Lung (tissue), 11 donors: ENCODE measurements at regions not wholly inside any gene's neighbourhood (a gene's known extent, or its start where the extent isn't known, plus 50 kb on each side); places are given as distances from the start of the nearest gene placed in this dataset.

Experiments
- ATAC-seq: fragments of 200-7000 bp; cut with Tn5 transposase; one replicate; pipeline ENCODE4 v1.9.1; 2020; ENCODE audit warnings: moderate number of reproducible peaks; ENCODE audit not compliant: insufficient read depth, low FRiP score
- DNase-seq, 3 donors: peaks; one replicate each; pipeline ENCODE4 v3.0.0-alpha.2; 2013 to 2017
- H3K27ac ChIP-seq, 2 donors: one replicate each; pipeline ENCODE4 v1.5.1; 2013; ENCODE audit warnings: mild to moderate bottlenecking in 2 of 2, moderate library complexity in 2 of 2, control low read depth in 1 of 2, inconsistent platforms in 1 of 2, low read depth in 1 of 2, low read length in 1 of 2
- H3K27me3 ChIP-seq, 3 donors: one replicate each; pipeline ENCODE4 v1.5.1; 2013; ENCODE audit warnings: low read length in 2 of 3; ENCODE audit not compliant: control insufficient read depth in 3 of 3, insufficient read depth in 3 of 3
- H3K36me3 ChIP-seq, 4 donors: one replicate each; pipeline ENCODE4 v1.5.1; 2013; ENCODE audit warnings: low read length in 4 of 4, mild to moderate bottlenecking in 1 of 4, moderate library complexity in 1 of 4; ENCODE audit not compliant: control insufficient read depth in 4 of 4, insufficient read depth in 4 of 4
- H3K4me1 ChIP-seq, 5 donors: one replicate each; pipeline ENCODE4 v1.5.1; 2013; ENCODE audit warnings: low read length in 5 of 5, mild to moderate bottlenecking in 2 of 5, moderate library complexity in 1 of 5; ENCODE audit not compliant: control insufficient read depth in 5 of 5, insufficient read depth in 5 of 5
- H3K4me3 ChIP-seq: one replicate; pipeline ENCODE4 v1.5.1; 2013; ENCODE audit warnings: mild to moderate bottlenecking, control low read depth, moderate library complexity
- H3K9ac ChIP-seq, 2 donors: one replicate each; pipeline ENCODE4 v1.5.1; 2013; ENCODE audit warnings: low read length in 2 of 2, control low read depth in 1 of 2; ENCODE audit not compliant: insufficient read depth in 1 of 2
- H3K9me3 ChIP-seq, 4 donors: one replicate each; pipeline ENCODE4 v1.5.1; 2013; ENCODE audit warnings: low read length in 3 of 4, mild to moderate bottlenecking in 1 of 4, moderate library complexity in 1 of 4; ENCODE audit not compliant: control insufficient read depth in 4 of 4, insufficient read depth in 3 of 4
- WGBS, 2 donors: extraction: QIAGEN DNeasy Blood & Tissue Kit; methylation state at CpG; one replicate each; pipeline ENCODE4 v1.1.7; 2013; 5-methylcytosine and 5-hydroxymethylcytosine counted together
- TF ChIP-seq, protein P1 (sequence below): IDR thresholded peaks from 2 replicates; pipeline ENCODE4 v1.5.1; 2012; ENCODE audit warnings: mild to moderate bottlenecking; ENCODE audit errors: control extremely low read depth, extremely low read depth
- donor health status: control.
- donor health status: control.
- donor health status: Bipolar disorder and iron deficiency.
- donor health status: healthy.
- donor health status: DM: yes; HTN: yes; CAD: no.

DNA sequence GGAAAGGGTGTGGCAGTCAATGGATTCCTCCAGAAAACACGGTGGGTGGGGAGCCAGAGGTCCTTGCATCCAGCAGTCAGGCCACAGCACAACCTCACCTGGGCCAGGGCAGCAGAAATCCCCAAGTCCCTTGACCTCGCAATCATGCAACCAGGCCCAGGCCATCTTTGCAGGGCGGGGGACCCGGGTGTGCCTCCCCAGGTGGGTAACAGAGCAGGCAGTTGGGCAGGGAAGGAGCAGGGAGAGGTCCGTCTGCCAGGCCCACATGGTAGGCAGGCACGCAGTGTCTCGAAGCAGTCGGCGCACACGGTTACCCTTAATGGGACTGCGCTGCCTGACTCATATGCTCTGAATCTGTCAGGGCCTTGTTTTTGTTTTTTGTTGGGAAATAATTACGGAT, 153.0 kb downstream of the RBFOX3 start:
- TF ChIP-seq, protein P1, sequence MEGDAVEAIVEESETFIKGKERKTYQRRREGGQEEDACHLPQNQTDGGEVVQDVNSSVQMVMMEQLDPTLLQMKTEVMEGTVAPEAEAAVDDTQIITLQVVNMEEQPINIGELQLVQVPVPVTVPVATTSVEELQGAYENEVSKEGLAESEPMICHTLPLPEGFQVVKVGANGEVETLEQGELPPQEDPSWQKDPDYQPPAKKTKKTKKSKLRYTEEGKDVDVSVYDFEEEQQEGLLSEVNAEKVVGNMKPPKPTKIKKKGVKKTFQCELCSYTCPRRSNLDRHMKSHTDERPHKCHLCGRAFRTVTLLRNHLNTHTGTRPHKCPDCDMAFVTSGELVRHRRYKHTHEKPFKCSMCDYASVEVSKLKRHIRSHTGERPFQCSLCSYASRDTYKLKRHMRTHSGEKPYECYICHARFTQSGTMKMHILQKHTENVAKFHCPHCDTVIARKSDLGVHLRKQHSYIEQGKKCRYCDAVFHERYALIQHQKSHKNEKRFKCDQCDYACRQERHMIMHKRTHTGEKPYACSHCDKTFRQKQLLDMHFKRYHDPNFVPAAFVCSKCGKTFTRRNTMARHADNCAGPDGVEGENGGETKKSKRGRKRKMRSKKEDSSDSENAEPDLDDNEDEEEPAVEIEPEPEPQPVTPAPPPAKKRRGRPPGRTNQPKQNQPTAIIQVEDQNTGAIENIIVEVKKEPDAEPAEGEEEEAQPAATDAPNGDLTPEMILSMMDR = no peak
- Histone ChIP-seq H3K4me1 (no peaks in the 10 kb centered on the region), H3K9me3 (peaks cover 0 to 3% (median 0%) of the 10 kb centered on the region in 4 donors), H3K4me3 (no peak overlapping the region), H3K36me3 (no peaks in the 10 kb centered on the region), H3K27me3 (peaks cover 0 to 4% (median 4%) of the 10 kb centered on the region in 3 donors), H3K27ac (no peak overlapping the region), H3K9ac (no peak overlapping the region)
- DNase-seq = no peak
- 79 to 89% methylated on average over 12 of the region's 12 CpGs for WGBS, 2 donors
- no peak for ATAC-seq

DNA sequence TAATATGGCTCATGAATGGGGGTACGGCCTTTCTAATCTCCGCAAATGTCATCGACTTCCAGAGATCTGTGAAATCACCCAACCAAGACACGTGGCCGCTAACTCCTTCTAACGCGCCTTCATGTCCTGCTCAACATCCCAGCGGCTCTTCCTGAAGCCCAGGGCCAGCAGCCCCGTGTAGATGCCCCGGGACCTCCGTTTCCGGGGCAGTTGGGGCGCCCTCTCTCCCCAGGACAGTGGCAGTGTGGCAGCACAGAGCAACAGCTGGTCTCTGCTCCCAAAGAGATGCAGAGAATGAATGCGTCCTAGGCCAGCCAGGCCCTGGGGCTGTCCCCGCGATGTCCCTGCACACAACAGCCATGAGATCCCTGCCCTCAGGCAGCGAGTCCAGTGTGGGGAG, 153.5 kb downstream of the RBFOX3 start:
- WGBS, 2 donors = 78 to 86% methylated on average over 17 of the region's 17 CpGs
- no peak overlapping the region for H3K27ac ChIP-seq
- H3K9ac ChIP-seq = no peak overlapping the region
- no peak for ATAC-seq
- no peaks in the 10 kb centered on the region for H3K4me1 ChIP-seq
- DNase-seq = no peak
- no peaks in the 10 kb centered on the region for H3K36me3 ChIP-seq
- peaks cover 0 to 4% (median 4%) of the 10 kb centered on the region in 3 donors for H3K27me3 ChIP-seq
- H3K4me3 ChIP-seq = no peak overlapping the region
- peaks cover 0 to 3% (median 0%) of the 10 kb centered on the region in 4 donors for H3K9me3 ChIP-seq
- TF ChIP-seq, protein P1 = no peak

DNA sequence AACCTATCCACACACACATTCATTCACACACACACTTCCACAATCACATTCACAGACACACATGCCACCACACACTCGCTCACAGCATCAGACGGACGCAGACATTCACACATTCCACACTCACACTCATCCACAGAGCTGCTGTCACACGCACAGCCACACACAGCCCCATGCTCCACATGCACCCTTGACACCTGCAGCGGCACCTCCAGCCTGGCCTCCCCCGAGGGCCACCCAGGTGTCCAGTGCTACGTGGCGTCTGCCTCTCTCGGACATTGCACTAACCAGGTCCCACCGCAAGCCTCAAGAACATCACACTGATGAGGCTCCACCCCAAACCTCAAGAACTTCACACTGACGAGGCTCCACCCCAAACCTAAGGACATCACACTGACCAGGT, 155.2 kb downstream of the RBFOX3 start:
- H3K4me1 ChIP-seq = no peaks in the 10 kb centered on the region
- no peaks in the 10 kb centered on the region for H3K36me3 ChIP-seq
- H3K27ac ChIP-seq = no peak overlapping the region
- H3K4me3 ChIP-seq = no peak overlapping the region
- peaks cover 0 to 4% (median 4%) of the 10 kb centered on the region in 3 donors for H3K27me3 ChIP-seq
- DNase-seq (no peak), ATAC-seq (no peak)
- H3K9me3 ChIP-seq = peaks cover 0 to 3% (median 0%) of the 10 kb centered on the region in 4 donors
- TF ChIP-seq, protein P1 = no peak
- WGBS, 2 donors = 87 to 89% methylated on average over 11 of the region's 11 CpGs
- no peak overlapping the region for H3K9ac ChIP-seq

DNA sequence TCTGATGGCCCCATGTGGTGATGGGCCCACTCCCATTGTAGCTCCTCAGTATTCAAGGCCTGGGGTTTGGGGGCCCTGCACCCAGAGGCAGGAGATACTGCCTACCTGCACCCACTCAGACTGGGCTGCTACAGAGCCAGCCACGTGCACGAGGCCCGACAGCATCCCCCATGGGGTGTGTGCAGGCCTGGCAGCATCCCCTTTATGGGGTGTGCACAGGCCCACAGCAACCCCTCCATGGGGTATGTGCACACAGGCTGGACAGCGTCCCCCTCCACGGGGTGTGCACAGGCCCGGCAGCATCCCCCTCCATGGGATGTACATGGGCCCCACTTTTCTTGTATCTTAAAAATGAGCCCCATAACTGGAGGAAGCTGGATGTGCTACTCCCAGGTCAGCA, 156.0 kb downstream of the RBFOX3 start:
- Histone ChIP-seq H3K9me3 (peaks cover 0 to 3% (median 0%) of the 10 kb centered on the region in 4 donors), H3K27me3 (peaks cover 0 to 4% (median 4%) of the 10 kb centered on the region in 3 donors), H3K4me3 (no peak overlapping the region), H3K9ac (no peak overlapping the region), H3K36me3 (no peaks in the 10 kb centered on the region), H3K27ac (no peak overlapping the region), H3K4me1 (no peaks in the 10 kb centered on the region)
- ATAC-seq (no peak), DNase-seq (no peak)
- 83 to 85% methylated on average over 6 of the region's 6 CpGs for WGBS, 2 donors
- TF ChIP-seq, protein P1 = no peak
